GM23248 (cell line): ENCODE measurements at regions not wholly inside any gene's neighbourhood (a gene's known extent, or its start where the extent isn't known, plus 50 kb on each side); places are given as distances from the start of the nearest gene placed in this dataset.

Source experiments
- EZH2 ChIP-seq: fragments of 200-600 bp; sonication (generic); IDR thresholded peaks from 2 replicates; pipeline ENCODE4 v1.6.1; 2018; ENCODE audit warnings: antibody characterized with exemption, mild to moderate bottlenecking; ENCODE audit not compliant: insufficient read depth, poor library complexity, severe bottlenecking
- EZH2phosphoT487 ChIP-seq: fragments of 200-600 bp; sonication (generic); IDR thresholded peaks from 2 replicates; pipeline ENCODE4 v1.6.1; 2018; ENCODE audit warnings: antibody characterized with exemption, moderate library complexity, mild to moderate bottlenecking, low read depth; ENCODE audit not compliant: insufficient read depth

GRCh38 chr2:17373741-17374140 is 144.5 kb downstream of the RAD51AP2 start:
- TF ChIP-seq EZH2 (no peak), EZH2phosphoT487 (no peak)
